ENCODE measurements at regions not wholly inside any gene's neighbourhood (a gene's known extent, or its start where the extent isn't known, plus 50 kb on each side); places are given as distances from the start of the nearest gene placed in this dataset.
A peak's percentile ranks its signal among the peaks of the same experiment; 100 is the strongest.

- TF ChIP-seq CTCF (IDR thresholded peaks at IDR 0.05; ENCODE audit: insufficient read depth, low read depth, low read length), result no peak
- Histone ChIP-seq H3K36me3 (ENCODE audit: control insufficient read depth, insufficient read depth, low read length) (no peaks in the 10 kb centered on the region), H3K27me3 (ENCODE audit: control insufficient read depth, insufficient read depth, low read length) (no peaks in the 10 kb centered on the region), H3K4me3 (ENCODE audit: low read depth, low read length) (no peak overlapping the region)
- DNase-seq (ENCODE audit: low read depth), result no peak
- ChIA-PET POLR2A (no interaction called here), CTCF (interaction anchor here (0.5 to 4.2 kb wide), 10 partner anchors 9 to 421 kb away, joined by 3 to 32 read pairs (median 6); no protein-coding TSS in a partner anchor)
These were observed 52.9 kb upstream of the SLC22A16 start for GRCh38 chr6:110529355-110529754.

- no peaks in the 10 kb centered on the region for H3K36me3 ChIP-seq (ENCODE audit: control insufficient read depth, insufficient read depth, low read length)
- H3K4me3 ChIP-seq (ENCODE audit: low read depth, low read length), result no peak overlapping the region
- ChIA-PET CTCF (interaction anchor here (0.5 to 4.2 kb wide), 22 partner anchors 9 to 680 kb away, joined by 3 to 32 read pairs (median 4); partner anchors contain the start of genes GTF3C6 and RPF2), POLR2A (interaction anchor here (1.2 kb wide), 1 partner anchor 430 kb away, joined by 4 read pairs; the partner anchor contains the start of gene GTF3C6)
- no peaks in the 10 kb centered on the region for H3K27me3 ChIP-seq (ENCODE audit: control insufficient read depth, insufficient read depth, low read length)
- DNase-seq (ENCODE audit: low read depth), result no peak
- no peak for TF ChIP-seq CTCF (IDR thresholded peaks at IDR 0.05; ENCODE audit: insufficient read depth, low read depth, low read length)
These were observed 52.5 kb upstream of the SLC22A16 start for GRCh38 chr6:110528930-110529325.

GRCh38 chr6:110528101-110528929 is 51.9 kb upstream of the SLC22A16 start:
- DNase-seq (ENCODE audit: low read depth), result peak; percentile 96
- H3K36me3 ChIP-seq (ENCODE audit: control insufficient read depth, insufficient read depth, low read length), result no peaks in the 10 kb centered on the region
- peak; percentile 68 for TF ChIP-seq CTCF (IDR thresholded peaks at IDR 0.05; ENCODE audit: insufficient read depth, low read depth, low read length)
- CTCF ChIA-PET, result interaction anchor here (0.6 to 4.2 kb wide), 26 partner anchors 10 to 681 kb away, joined by 3 to 32 read pairs (median 4); partner anchors contain the start of genes GTF3C6 and RPF2
- H3K27me3 ChIP-seq (ENCODE audit: control insufficient read depth, insufficient read depth, low read length), result no peaks in the 10 kb centered on the region
- H3K4me3 ChIP-seq (ENCODE audit: low read depth, low read length), result no peak overlapping the region
- POLR2A ChIA-PET, result interaction anchor here (0.5 to 1.2 kb wide), 4 partner anchors 21 to 463 kb away, joined by 3 to 5 read pairs (median 4); partner anchors contain the start of gene GTF3C6

- ChIA-PET POLR2A (interaction anchor here (0.6 to 0.7 kb wide), 2 partner anchors 363 to 463 kb away, joined by 3 to 17 read pairs; no protein-coding TSS in a partner anchor), CTCF (interaction anchor here (0.7 to 4.2 kb wide), 13 partner anchors 9 to 682 kb away, joined by 3 to 32 read pairs (median 10); partner anchors contain the start of genes GTF3C6 and RPF2)
These were observed 51.1 kb upstream of the SLC22A16 start for GRCh38 chr6:110527516-110527915.

More at GRCh38 chr6:110527516-110527915, 51.1 kb upstream of the SLC22A16 start:
- H3K27me3 ChIP-seq (ENCODE audit: control insufficient read depth, insufficient read depth, low read length), result no peaks in the 10 kb centered on the region
- H3K4me3 ChIP-seq (ENCODE audit: low read depth, low read length), result no peak overlapping the region
- TF ChIP-seq CTCF (IDR thresholded peaks at IDR 0.05; ENCODE audit: insufficient read depth, low read depth, low read length), result no peak
- no peaks in the 10 kb centered on the region for H3K36me3 ChIP-seq (ENCODE audit: control insufficient read depth, insufficient read depth, low read length)
- no peak for DNase-seq (ENCODE audit: low read depth)

Measured in BJ (cell line).